HFF-Myc (cell line): ENCODE measurements at regions not wholly inside any gene's neighbourhood (a gene's known extent, or its start where the extent isn't known, plus 50 kb on each side); places are given as distances from the start of the nearest gene placed in this dataset.
A peak's percentile ranks its signal among the peaks of the same experiment; 100 is the strongest.
"Not testable (repeated sequence)": the region's sequence is repeated elsewhere in the genome, so short reads cannot be mapped to it uniquely, and the experiment has no call there.

Experiments used
- DNase-seq: peaks from one replicate; pipeline ENCODE4 v3.0.0-alpha.2; 2011; ENCODE audit warnings: low read depth; ENCODE audit errors: extremely low read depth
- H3K4me3 ChIP-seq: replicated peaks from 2 replicates; pipeline ENCODE4 v1.5.1; 2011; ENCODE audit warnings: low read depth, mild to moderate bottlenecking, control low read depth, low read length
- CTCF ChIP-seq: IDR thresholded peaks from 2 replicates; pipeline ENCODE4 v1.5.1; 2012; ENCODE audit warnings: mild to moderate bottlenecking, low read depth, low read length, control low read depth; ENCODE audit errors: missing control alignments

- H3K4me3 ChIP-seq = no peak overlapping the region
- DNase-seq = no peak
- TF ChIP-seq CTCF = no peak
These were observed 493.2 kb downstream of the PID1 start for GRCh38 chr2:228777855-228778355.

- DNase-seq = no peak
- H3K4me3 ChIP-seq = no peak overlapping the region
- TF ChIP-seq CTCF = no peak
These were observed 496.5 kb downstream of the PID1 start for GRCh38 chr2:228774548-228774947.

- no peak overlapping the region for H3K4me3 ChIP-seq
- DNase-seq = no peak
- no peak for TF ChIP-seq CTCF
These were observed 499.3 kb downstream of the PID1 start for GRCh38 chr2:228771774-228772173.

GRCh38 chr2:228771315-228771714 is 499.8 kb downstream of the PID1 start:
- no peak for TF ChIP-seq CTCF

GRCh38 chr2:228768818-228769217 is 502.3 kb downstream of the PID1 start:
- H3K4me3 ChIP-seq = no peak overlapping the region
- DNase-seq = peak; percentile 49
- no peak for TF ChIP-seq CTCF

More at GRCh38 chr2:228771315-228771714, 499.8 kb downstream of the PID1 start:
- no peak for DNase-seq
- H3K4me3 ChIP-seq = no peak overlapping the region

- H3K4me3 ChIP-seq, DNase-seq: not testable (repeated sequence)
These were observed 502.9 kb downstream of the PID1 start for GRCh38 chr2:228768141-228768540.

- no peak overlapping the region for H3K4me3 ChIP-seq
- TF ChIP-seq CTCF = no peak
- DNase-seq = no peak
These were observed 503.9 kb downstream of the PID1 start for GRCh38 chr2:228767196-228767595.
